Effector memory CD8-positive, alpha-beta T cell (primary cell): ENCODE measurements at regions not wholly inside any gene's neighbourhood (a gene's known extent, or its start where the extent isn't known, plus 50 kb on each side); places are given as distances from the start of the nearest gene placed in this dataset.

Experiments used
- ATAC-seq: fragments of 150-1000 bp; cut with Tn5 transposase; replicated peaks from 2 replicates; pipeline ENCODE4 v1.10.0; 2021; ENCODE audit warnings: mild to moderate bottlenecking, moderate library complexity
- DNase-seq, 3 experiments: peaks; one replicate each; pipeline ENCODE4 v3.0.0; 2021
- H3K27ac Mint-ChIP-seq, 2 donors: one replicate each; pipeline ENCODE4 v1.8.0; 2022; ENCODE audit warnings: mild to moderate bottlenecking in 2 of 2, mixed read lengths in 2 of 2, moderate library complexity in 2 of 2
- H3K27me3 Mint-ChIP-seq, 2 donors: one replicate each; pipeline ENCODE4 v1.8.0; 2022; ENCODE audit warnings: mixed read lengths in 2 of 2
- H3K36me3 Mint-ChIP-seq: one replicate; pipeline ENCODE4 v1.8.0; 2022; ENCODE audit warnings: mild to moderate bottlenecking, moderate library complexity, mixed read lengths; ENCODE audit not compliant: insufficient read depth
- H3K4me1 Mint-ChIP-seq, 2 donors: one replicate each; pipeline ENCODE4 v1.8.0; 2022; ENCODE audit warnings: low read depth in 2 of 2, mixed read lengths in 2 of 2
- H3K4me3 Mint-ChIP-seq, 2 donors: one replicate each; pipeline ENCODE4 v1.8.0; 2022; ENCODE audit warnings: mild to moderate bottlenecking in 2 of 2, mixed read lengths in 2 of 2, moderate library complexity in 2 of 2
- H3K9me3 Mint-ChIP-seq, 2 donors: one replicate each; pipeline ENCODE4 v1.8.0; 2022; ENCODE audit warnings: mixed read lengths in 2 of 2

DNA sequence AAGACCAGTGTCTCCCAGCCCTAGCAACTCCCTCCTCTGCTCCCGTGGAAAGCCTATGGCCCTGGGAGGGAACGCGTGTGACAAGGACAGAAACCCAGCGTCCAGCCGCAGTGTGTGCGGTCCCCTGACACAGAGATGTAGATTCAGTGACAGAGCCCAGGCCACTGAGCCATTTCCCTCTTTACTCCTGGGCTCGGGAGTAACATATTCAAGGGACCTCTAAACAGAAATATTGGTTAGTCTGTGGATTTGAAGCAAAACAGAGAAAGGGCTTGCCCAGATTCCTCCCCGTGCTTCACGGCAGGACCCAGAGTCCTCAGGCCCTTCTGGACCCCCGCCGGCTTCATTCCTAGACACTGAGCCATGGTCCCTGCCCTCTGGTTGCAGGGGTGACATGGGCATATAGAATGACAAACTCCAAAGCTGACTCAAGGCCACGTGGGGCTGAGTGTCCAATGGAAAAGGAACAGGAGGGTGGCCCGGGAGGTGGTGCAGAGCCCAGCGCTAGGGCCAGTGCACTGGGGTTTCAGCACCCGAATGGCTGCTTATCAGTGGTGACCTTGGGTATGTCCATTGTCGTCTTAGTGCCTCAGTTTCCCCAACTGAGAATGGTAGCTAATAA is 248.2 kb downstream of the QKI start:
- peaks cover 24 to 36% of the 10 kb centered on the region in 2 donors for H3K27me3 Mint-ChIP-seq
- no peak overlapping the region for H3K4me3 Mint-ChIP-seq
- H3K4me1 Mint-ChIP-seq, result peaks cover 7 to 12% of the 10 kb centered on the region in 2 donors
- H3K36me3 Mint-ChIP-seq, result no peaks in the 10 kb centered on the region
- no peak overlapping the region for H3K27ac Mint-ChIP-seq
- no peaks in the 10 kb centered on the region for H3K9me3 Mint-ChIP-seq
- ATAC-seq, result no peak
- no peak for DNase-seq

DNA sequence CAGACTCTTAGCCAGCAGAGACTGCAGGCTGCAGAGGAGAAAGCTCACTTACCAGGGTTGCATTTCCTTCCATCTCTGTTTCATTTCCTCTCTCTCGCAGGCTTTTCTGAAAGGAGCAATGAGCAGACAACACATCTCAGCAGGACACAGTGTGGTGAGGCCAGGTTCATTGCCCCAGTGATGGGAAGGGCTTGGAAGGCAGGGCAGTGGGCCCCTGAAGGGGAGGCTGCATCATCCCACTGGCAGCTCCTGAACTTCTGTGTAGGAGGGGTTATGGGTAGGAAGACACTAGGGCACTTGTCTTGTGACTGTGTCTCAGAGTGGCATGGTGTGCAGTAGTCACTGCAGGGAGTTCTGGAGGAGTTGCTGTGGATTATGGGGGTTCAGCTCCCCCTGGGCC is 246.8 kb downstream of the QKI start:
- H3K27me3 Mint-ChIP-seq, result peaks cover 24 to 36% of the 10 kb centered on the region in 2 donors
- ATAC-seq (no peak), DNase-seq (no peak)
- no peaks in the 10 kb centered on the region for H3K36me3 Mint-ChIP-seq
- H3K4me3 Mint-ChIP-seq, result no peak overlapping the region
- peaks cover 0 to 3% of the 10 kb centered on the region in 2 donors for H3K9me3 Mint-ChIP-seq
- H3K27ac Mint-ChIP-seq, result no peak overlapping the region
- peaks cover 0 to 5% of the 10 kb centered on the region in 2 donors for H3K4me1 Mint-ChIP-seq

DNA sequence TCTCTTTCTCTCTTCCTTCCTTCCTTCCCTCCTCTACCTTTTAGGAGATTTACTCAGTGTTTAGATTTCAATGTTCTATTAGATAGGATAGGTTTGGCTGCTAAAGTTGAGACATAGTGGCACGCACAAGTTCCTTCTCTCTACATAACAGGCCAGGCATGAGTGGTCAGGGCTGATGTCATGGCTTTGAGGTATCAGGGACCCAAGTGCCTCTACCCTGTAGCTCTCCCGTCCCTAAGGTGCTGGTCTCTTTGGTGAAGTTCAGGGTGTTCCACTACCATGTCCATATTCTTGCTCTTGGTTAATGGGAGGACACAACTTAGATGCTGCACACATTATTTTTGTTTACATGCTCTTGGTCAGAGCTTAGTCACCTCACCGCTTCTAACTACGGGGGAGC is 245.3 kb downstream of the QKI start:
- Mint-ChIP-seq H3K27ac (no peak overlapping the region), H3K27me3 (peaks cover 24 to 43% of the 10 kb centered on the region in 2 donors), H3K9me3 (peaks cover 0 to 3% of the 10 kb centered on the region in 2 donors), H3K4me1 (peaks cover 0 to 5% of the 10 kb centered on the region in 2 donors), H3K36me3 (no peaks in the 10 kb centered on the region), H3K4me3 (no peak overlapping the region)
- DNase-seq (no peak), ATAC-seq (no peak)

DNA sequence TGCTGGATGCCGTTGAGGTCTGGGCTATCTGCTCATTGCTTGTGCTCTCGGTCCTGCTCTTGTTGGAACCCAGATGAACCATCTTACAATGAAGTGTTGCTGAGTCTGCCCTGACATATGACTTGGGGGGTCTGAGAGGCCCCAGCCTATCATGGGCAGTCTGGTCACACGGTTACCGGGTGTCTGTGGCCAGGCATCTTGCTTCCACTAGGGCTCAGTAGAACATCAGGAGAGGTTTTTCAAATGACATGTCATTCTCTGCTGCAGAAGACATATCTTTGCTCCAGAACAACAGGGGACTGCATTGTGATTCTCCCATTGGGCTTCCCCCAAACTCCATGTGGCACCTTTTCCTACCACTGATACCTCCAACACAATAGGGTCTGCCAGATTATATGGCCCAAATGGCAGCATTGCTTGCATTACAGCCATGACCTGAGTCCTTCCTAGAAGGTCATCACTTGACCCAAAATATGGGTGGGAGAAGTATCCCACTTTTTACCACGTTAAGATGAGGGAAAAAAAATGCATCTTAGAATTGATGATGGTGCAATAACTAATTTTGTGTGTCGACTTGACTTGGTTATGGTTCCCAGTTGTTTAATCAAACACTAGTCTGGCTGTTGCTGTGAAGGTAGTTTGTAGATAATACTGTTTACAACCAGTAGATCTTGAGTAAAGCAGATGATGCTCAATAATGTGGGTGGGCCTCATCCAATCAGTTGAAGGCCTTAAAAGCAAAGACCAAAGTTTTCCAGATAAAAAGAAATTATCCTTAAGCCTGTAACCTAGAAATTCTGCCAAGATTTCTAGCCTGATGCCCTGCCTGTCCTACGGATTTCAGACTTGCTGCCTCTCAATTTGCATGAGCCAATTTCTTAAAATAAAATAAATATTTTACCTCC is 241.0 kb downstream of the QKI start:
- H3K4me3 Mint-ChIP-seq, result no peak overlapping the region
- H3K36me3 Mint-ChIP-seq, result no peaks in the 10 kb centered on the region
- ATAC-seq (no peak), DNase-seq (no peak)
- peaks cover 24 to 39% of the 10 kb centered on the region in 2 donors for H3K27me3 Mint-ChIP-seq
- no peak overlapping the region for H3K27ac Mint-ChIP-seq
- no peaks in the 10 kb centered on the region for H3K4me1 Mint-ChIP-seq
- H3K9me3 Mint-ChIP-seq, result peaks cover 0 to 3% of the 10 kb centered on the region in 2 donors

DNA sequence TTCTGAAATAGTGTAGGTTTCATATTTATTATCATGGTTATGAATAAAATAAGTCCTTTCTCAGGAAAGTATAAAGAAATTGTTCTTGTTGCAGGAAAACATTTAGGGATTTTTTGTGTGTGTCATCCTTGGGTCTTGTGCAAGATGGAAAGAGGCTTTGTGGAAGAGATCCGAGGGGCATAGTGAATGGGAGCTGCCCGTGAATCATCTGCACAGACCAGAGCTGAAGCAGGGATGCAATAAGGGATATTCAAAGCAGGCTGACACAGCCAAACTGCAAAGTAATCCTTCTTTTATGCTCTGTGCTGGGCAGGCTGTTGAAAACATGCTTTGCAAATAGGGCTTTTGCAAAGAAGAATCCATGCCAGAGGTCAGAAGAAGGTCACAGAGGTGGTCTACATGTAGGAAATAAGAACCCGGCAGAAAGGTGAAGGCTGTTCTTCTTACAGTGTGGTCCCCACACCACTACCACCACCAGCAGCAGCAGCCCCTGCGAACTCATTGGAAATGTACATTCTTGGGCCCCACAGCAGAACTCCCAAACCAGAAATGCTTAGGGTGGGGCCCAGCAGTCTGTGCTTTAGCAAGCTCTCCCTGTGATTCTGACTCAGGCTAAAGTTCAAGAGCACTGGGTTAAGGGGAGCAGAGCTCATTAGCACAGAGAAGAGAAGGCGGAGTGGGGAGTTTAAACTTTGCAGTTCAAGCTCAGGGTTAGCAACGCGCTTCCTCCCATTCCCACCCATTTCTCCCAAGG is 237.6 kb downstream of the QKI start:
- Mint-ChIP-seq H3K4me1 (peaks cover 0 to 3% of the 10 kb centered on the region in 2 donors), H3K27me3 (peaks cover 8 to 36% of the 10 kb centered on the region in 2 donors), H3K27ac (no peak overlapping the region), H3K36me3 (no peaks in the 10 kb centered on the region), H3K4me3 (no peak overlapping the region), H3K9me3 (peaks cover 0 to 2% of the 10 kb centered on the region in 2 donors)
- DNase-seq (no peak), ATAC-seq (no peak)

DNA sequence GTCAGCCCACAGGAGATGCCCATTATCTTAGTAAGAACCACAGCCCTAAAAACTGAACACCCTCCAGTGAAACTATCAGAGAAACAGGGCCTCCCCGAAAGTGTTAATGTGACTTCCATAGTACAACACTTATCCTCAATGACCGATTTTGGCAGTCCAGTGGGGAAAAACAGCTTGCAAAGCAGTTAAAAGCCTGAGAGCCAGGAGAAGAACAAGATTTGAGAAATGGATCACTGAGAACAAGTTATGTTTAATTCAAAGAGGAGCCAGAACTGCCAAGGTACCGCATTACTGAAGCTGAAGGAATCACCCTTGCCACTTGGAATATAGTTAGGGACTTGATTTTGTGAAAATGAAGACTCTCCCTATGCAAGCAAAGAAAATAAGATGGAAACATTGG is 236.9 kb downstream of the QKI start:
- DNase-seq, result no peak
- Mint-ChIP-seq H3K36me3 (no peaks in the 10 kb centered on the region), H3K4me3 (no peak overlapping the region), H3K27me3 (peaks cover 8 to 41% of the 10 kb centered on the region in 2 donors), H3K27ac (no peak overlapping the region), H3K4me1 (peaks cover 0 to 3% of the 10 kb centered on the region in 2 donors), H3K9me3 (peaks cover 0 to 2% of the 10 kb centered on the region in 2 donors)
- ATAC-seq, result no peak

DNA sequence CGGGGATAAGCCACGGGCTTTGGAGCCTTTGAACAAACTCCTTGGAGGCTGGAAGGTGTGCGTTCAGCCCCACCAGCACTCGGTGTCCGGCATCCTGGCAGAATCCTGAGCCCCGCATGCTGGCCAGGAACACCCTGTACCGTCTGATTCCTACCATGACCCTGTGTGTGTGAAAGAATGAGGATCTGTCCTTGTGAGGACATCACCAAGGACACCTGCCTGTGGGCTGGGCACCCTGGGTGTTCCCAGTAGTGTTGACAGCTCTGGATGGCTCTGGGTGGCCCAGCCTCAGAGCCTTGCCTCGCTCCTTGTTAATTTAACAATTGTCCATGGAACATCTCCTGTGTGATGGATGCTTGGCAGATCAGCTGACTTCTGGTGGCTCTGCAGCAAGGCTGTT is 234.3 kb downstream of the QKI start:
- H3K9me3 Mint-ChIP-seq, result peaks cover 0 to 2% of the 10 kb centered on the region in 2 donors
- H3K27ac Mint-ChIP-seq, result no peak overlapping the region
- peaks cover 0 to 3% of the 10 kb centered on the region in 2 donors for H3K4me1 Mint-ChIP-seq
- no peak for DNase-seq
- H3K4me3 Mint-ChIP-seq, result no peak overlapping the region
- no peak for ATAC-seq
- H3K36me3 Mint-ChIP-seq, result no peaks in the 10 kb centered on the region
- H3K27me3 Mint-ChIP-seq, result peaks cover 8 to 29% of the 10 kb centered on the region in 2 donors

DNA sequence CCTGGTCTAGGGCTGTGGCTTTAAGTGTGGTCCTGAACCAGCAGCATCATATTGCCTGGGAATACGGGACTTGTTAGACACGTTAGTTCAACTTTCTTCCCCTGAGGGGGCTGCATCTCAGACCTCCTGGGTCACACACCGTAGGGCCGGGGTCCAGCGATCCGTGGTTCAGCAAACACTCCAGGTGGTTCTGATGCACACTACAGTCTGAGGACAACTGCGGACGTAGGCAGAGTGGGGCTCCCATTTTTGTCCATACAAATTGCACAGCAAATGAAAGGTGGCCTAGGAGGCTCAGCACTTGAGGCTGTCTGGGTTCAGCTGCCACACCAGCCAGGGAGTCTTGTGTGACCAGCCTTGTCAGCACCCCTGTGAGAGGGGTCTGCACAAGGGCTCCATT is 233.1 kb downstream of the QKI start:
- Mint-ChIP-seq H3K36me3 (no peaks in the 10 kb centered on the region), H3K9me3 (peaks cover 0 to 2% of the 10 kb centered on the region in 2 donors), H3K27ac (no peak overlapping the region)

DNA sequence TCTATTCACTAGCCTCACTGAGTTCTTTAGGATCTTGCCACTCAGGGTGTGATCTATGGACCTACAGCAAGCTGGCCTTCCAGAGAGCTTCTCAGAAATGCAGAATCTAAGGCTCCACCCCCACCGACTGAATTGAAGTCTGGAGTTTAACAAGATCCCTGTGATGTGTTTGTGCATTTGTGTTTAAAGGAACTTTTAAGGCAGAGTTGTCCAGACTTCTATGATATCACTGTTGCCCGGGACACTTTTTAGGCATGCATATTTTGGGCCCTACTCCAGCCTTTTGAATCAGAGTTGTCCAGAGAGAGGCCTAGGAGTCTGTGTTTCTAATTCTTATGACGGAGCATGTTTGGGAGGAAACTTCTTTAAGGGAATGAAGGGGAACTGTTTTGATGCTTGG is 232.3 kb downstream of the QKI start:
- H3K4me1 Mint-ChIP-seq, result peaks cover 0 to 3% of the 10 kb centered on the region in 2 donors
- peaks cover 0 to 2% of the 10 kb centered on the region in 2 donors for H3K9me3 Mint-ChIP-seq
- H3K27ac Mint-ChIP-seq, result no peak overlapping the region
- H3K27me3 Mint-ChIP-seq, result peaks cover 8 to 35% of the 10 kb centered on the region in 2 donors
- no peaks in the 10 kb centered on the region for H3K36me3 Mint-ChIP-seq
- no peak overlapping the region for H3K4me3 Mint-ChIP-seq
- DNase-seq (no peak), ATAC-seq (no peak)

More for the DNA sequence above, 233.1 kb downstream of the QKI start:
- DNase-seq (no peak), ATAC-seq (no peak)
- peaks cover 8 to 29% of the 10 kb centered on the region in 2 donors for H3K27me3 Mint-ChIP-seq
- peaks cover 0 to 3% of the 10 kb centered on the region in 2 donors for H3K4me1 Mint-ChIP-seq
- H3K4me3 Mint-ChIP-seq, result no peak overlapping the region

DNA sequence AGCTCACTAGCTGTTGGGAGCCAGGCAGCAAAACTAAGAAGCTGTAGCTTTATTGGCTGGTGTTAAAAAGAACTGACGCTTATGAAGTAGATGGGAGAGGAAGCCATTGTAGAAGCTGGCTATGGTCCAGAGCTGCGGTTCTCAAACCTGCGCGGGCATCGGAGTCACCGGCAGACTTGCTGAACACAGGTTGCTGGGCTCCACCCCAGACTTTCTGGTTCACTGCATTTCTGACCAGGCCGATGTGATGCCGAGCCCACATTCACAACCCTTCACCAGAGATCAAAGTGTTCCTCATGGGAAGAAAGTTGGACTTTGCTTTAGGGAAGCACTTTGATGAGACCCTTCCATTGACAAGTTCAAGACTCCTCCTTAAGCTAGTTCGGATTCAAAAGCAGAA is 231.6 kb downstream of the QKI start:
- Mint-ChIP-seq H3K27ac (no peak overlapping the region), H3K36me3 (no peaks in the 10 kb centered on the region), H3K9me3 (peaks cover 0 to 2% of the 10 kb centered on the region in 2 donors), H3K4me1 (peaks cover 0 to 3% of the 10 kb centered on the region in 2 donors), H3K4me3 (no peak overlapping the region), H3K27me3 (peaks cover 8 to 38% of the 10 kb centered on the region in 2 donors)
- ATAC-seq, result no peak
- no peak for DNase-seq

DNA sequence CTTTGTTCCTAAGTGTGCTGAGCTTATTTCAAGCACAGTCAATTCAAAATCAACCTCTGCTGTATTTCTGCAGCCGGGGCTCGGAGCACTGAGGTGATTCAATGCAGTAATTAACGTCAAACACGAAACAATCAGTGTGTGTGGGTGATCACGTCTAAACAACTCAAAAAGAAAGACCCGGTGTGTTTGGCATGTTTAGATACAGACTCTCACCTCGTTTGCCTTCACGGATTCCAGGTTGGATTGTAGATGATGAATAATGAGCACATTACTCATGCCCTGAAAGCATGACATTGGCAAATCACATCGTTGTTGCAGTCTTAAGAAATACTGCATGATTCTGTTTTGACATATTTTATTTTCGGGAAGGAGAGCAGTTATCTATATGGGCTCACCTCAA is 231.0 kb downstream of the QKI start:
- Mint-ChIP-seq H3K27me3 (peaks cover 8 to 38% of the 10 kb centered on the region in 2 donors), H3K4me1 (peaks cover 0 to 3% of the 10 kb centered on the region in 2 donors), H3K9me3 (peaks cover 0 to 2% of the 10 kb centered on the region in 2 donors), H3K4me3 (no peak overlapping the region), H3K36me3 (no peaks in the 10 kb centered on the region), H3K27ac (no peak overlapping the region)
- ATAC-seq, result no peak
- no peak for DNase-seq

DNA sequence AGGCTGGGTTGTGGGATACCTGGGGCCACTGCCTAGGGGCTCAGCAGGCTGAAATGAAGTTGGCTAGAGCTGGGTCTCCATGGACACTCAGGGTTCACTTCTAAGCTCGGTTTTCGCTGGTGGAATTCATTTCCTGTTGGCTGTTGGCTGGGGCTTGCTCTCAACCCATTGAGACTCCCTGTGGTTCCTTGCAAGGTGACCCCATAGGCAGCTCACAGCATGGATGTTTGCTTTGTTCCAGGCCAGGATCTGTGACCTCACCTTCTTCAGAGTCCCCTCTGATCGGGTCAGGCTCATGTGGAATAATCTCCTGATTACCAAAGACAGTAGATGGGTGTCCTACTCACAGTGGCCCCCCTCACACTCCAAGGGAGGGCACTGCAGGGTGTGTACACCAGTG is 229.3 kb downstream of the QKI start:
- H3K4me1 Mint-ChIP-seq, result no peaks in the 10 kb centered on the region
- H3K4me3 Mint-ChIP-seq, result no peak overlapping the region
- no peaks in the 10 kb centered on the region for H3K9me3 Mint-ChIP-seq
- DNase-seq (no peak), ATAC-seq (no peak)
- no peaks in the 10 kb centered on the region for H3K36me3 Mint-ChIP-seq
- H3K27ac Mint-ChIP-seq, result no peak overlapping the region
- H3K27me3 Mint-ChIP-seq, result peaks cover 0 to 23% of the 10 kb centered on the region in 2 donors

DNA sequence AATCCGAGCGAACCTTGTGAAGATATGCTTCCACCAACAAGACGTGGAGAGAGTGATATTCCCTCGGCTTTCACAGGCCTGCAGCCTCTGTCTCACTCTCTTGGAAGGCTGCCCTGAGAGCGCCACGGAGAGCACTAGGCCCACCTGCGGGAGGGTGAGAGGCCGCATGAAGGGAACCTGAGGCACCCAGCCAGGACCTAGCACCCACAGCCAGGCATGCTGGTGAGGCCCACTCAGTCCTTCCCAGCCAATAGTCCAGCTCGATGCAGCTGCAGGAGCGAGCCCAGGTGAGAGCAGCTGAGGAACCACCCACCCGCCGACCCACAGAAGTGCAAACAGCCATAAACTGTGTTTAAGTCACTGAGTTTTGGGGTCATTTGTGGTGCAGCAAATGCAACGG is 227.2 kb downstream of the QKI start:
- Mint-ChIP-seq H3K27ac (peak overlapping the region in 1 of 2 donors; percentile 53), H3K9me3 (no peaks in the 10 kb centered on the region), H3K36me3 (no peaks in the 10 kb centered on the region), H3K4me3 (no peak overlapping the region), H3K4me1 (no peaks in the 10 kb centered on the region), H3K27me3 (peaks cover 0 to 10% of the 10 kb centered on the region in 2 donors)
- ATAC-seq (no peak), DNase-seq (no peak)
